B cell (primary cell): ENCODE measurements at regions not wholly inside any gene's neighbourhood (a gene's known extent, or its start where the extent isn't known, plus 50 kb on each side); places are given as distances from the start of the nearest gene placed in this dataset.

ENCODE experiments used
- ATAC-seq: fragments of 200-7000 bp; cut with Tn5 transposase; one replicate; pipeline ENCODE4 v1.10.0; 2021; ENCODE audit warnings: low read depth, mild to moderate bottlenecking, moderate number of reproducible peaks, moderate library complexity
- CTCF ChIA-PET: fragments of 350-600 bp; sonication (Branson Sonifier 250); formaldehyde crosslinking; loops from one replicate; lab custom pipeline; 2021; ENCODE audit warnings: antibody characterized with exemption, inconsistent platforms; lab: Charles Lee
- POLR2A ChIA-PET: fragments of 350-600 bp; sonication (Branson Sonifier 250); formaldehyde crosslinking; loops from one replicate; lab custom pipeline; 2021; ENCODE audit warnings: antibody characterized with exemption; lab: Charles Lee
- DNase-seq: peaks from one replicate; pipeline ENCODE4 v3.0.0; 2013
- H2AFZ ChIP-seq: 2 replicates; pipeline ENCODE4 v1.6.1; 2012; ENCODE audit warnings: mild to moderate bottlenecking, low read depth, low read length; ENCODE audit not compliant: insufficient read depth, poor library complexity, severe bottlenecking
- H3K27ac ChIP-seq, 2 donors: 1 replicate in 1 of 2; 2 replicates in 1 of 2; pipeline ENCODE4 v1.5.1; 2012 to 2013; ENCODE audit warnings: low read length in 2 of 2, mild to moderate bottlenecking in 2 of 2, moderate library complexity in 1 of 2
- H3K27me3 ChIP-seq, 4 experiments: fragments of 200-600 bp in 1 of 4; sonication (generic) in 1 of 4; replicated peaks in 1 of 4; 1 replicate in 2 of 4; 2 replicates in 2 of 4; pipeline versions ENCODE4 v1.6.1 to v1.7.0; 2013 to 2016; ENCODE audit warnings: low read length in 3 of 4, mild to moderate bottlenecking in 2 of 4, mixed read lengths in 1 of 4, moderate library complexity in 1 of 4; ENCODE audit not compliant: insufficient read depth in 4 of 4, control insufficient read depth in 3 of 4; ENCODE audit errors: control extremely low read depth in 1 of 4
- H3K36me3 ChIP-seq, 2 experiments: replicated peaks in 1 of 2; 1 replicate in 1 of 2; 2 replicates in 1 of 2; pipeline versions ENCODE4 v1.6.1 to v1.7.1; 2013; ENCODE audit warnings: low read length in 1 of 2; ENCODE audit not compliant: insufficient read depth in 2 of 2, control insufficient read depth in 1 of 2; ENCODE audit errors: control extremely low read depth in 1 of 2, extremely low read depth in 1 of 2
- H3K4me1 ChIP-seq, 2 donors: fragments of 200-600 bp in 1 of 2; sonication (generic) in 1 of 2; 1 replicate in 1 of 2; 2 replicates in 1 of 2; pipeline versions ENCODE4 v1.5.1 to v1.6.1; 2013 to 2017; ENCODE audit warnings: low read length in 2 of 2; ENCODE audit not compliant: control insufficient read depth in 2 of 2, insufficient read depth in 2 of 2
- H3K4me2 ChIP-seq: replicated peaks from 2 replicates; pipeline ENCODE3; 2012; ENCODE audit warnings: mild to moderate bottlenecking, low read depth, low read length; ENCODE audit not compliant: poor library complexity, severe bottlenecking
- H3K4me3 ChIP-seq, 5 experiments: fragments of 200-600 bp in 1 of 5; sonication (generic) in 1 of 5; 1 replicate in 3 of 5; 2 replicates in 2 of 5; pipeline versions ENCODE4 v1.5.1 to v1.7.0; 2011 to 2016; ENCODE audit warnings: low read length in 4 of 5, mild to moderate bottlenecking in 4 of 5, low read depth in 2 of 5, control low read depth in 1 of 5, moderate library complexity in 1 of 5; ENCODE audit not compliant: insufficient read depth in 1 of 5; ENCODE audit errors: control extremely low read depth in 1 of 5, extremely low read depth in 1 of 5
- H3K79me2 ChIP-seq: fragments of 200-600 bp; sonication (generic); one replicate; pipeline ENCODE4 v1.6.0; 2016; ENCODE audit warnings: low read length; ENCODE audit not compliant: control insufficient read depth, insufficient read depth
- H3K9ac ChIP-seq: fragments of 200-600 bp; sonication (generic); 2 replicates; pipeline ENCODE4 v1.6.1; 2017; ENCODE audit warnings: mild to moderate bottlenecking, low read length, moderate library complexity
- H3K9me3 ChIP-seq, 3 donors: one replicate each; pipeline versions ENCODE4 v1.6.1 to v1.7.1; 2013; ENCODE audit warnings: low read length in 2 of 3; ENCODE audit not compliant: control insufficient read depth in 2 of 3, insufficient read depth in 1 of 3; ENCODE audit errors: control extremely low read depth in 1 of 3
- H4K20me1 ChIP-seq: 2 replicates; pipeline ENCODE4 v1.6.0; 2012; ENCODE audit warnings: mild to moderate bottlenecking, low read length; ENCODE audit not compliant: insufficient read depth, control insufficient read depth, poor library complexity, severe bottlenecking
- H3K27ac Mint-ChIP-seq: one replicate; pipeline ENCODE4 v1.8.0; 2021; ENCODE audit warnings: mixed read lengths
- H3K27me3 Mint-ChIP-seq: one replicate; pipeline ENCODE4 v1.8.0; 2021; ENCODE audit warnings: mixed read lengths
- H3K4me1 Mint-ChIP-seq: one replicate; pipeline ENCODE4 v1.8.0; 2021; ENCODE audit warnings: mixed read lengths
- H3K4me3 Mint-ChIP-seq: one replicate; pipeline ENCODE4 v1.8.0; 2021; ENCODE audit warnings: mixed read lengths
- H3K9me3 Mint-ChIP-seq: one replicate; pipeline ENCODE4 v1.8.0; 2022; ENCODE audit warnings: mixed read lengths; ENCODE audit not compliant: insufficient read depth
- CTCF ChIP-seq: fragments of 200-600 bp; IDR thresholded peaks from one replicate; pipeline ENCODE4 v1.8.0; 2022; ENCODE audit warnings: antibody characterized with exemption, mild to moderate bottlenecking
- EZH2 ChIP-seq: IDR thresholded peaks from 2 replicates; pipeline ENCODE4 v1.6.1; 2012; ENCODE audit warnings: borderline replicate concordance, low read depth, mild to moderate bottlenecking, moderate library complexity, low read length; ENCODE audit not compliant: insufficient read depth, poor library complexity, severe bottlenecking
- WGBS: methylation state at CpG from one replicate; pipeline ENCODE4 v1.1.5; 2013; ENCODE audit warnings: missing lambda C conversion rate; ENCODE audit not compliant: insufficient coverage; 5-methylcytosine and 5-hydroxymethylcytosine counted together
- intact Hi-C: fragments of 100-400 bp; cut with micrococcal nuclease; formaldehyde crosslinking; loops from one replicate; pipeline ENCODE4 v1.10.0; 2022

DNA sequence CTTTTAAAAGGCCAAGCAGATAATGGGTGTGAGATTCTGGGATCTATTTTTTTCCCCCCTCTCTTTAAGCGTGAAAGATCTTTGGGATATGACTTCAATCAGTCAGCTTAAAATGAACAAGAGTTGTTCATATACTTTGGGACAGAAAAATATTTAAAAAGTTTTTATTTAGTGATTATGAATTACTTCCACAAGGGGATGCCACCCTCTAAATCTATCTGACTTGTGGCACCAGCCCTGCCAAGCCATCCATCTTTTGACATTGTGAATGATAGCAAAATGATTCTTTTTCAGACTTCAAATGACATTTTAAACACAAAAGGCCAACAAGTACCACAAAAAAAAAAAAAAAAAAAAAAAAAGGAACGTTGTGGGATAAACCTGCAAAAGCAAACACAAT lies 111.0 kb upstream of the HMHB1 start:
- Mint-ChIP-seq H3K27ac (no peak overlapping the region), H3K4me3 (no peak overlapping the region), H3K9me3 (no peaks in the 10 kb centered on the region), H3K4me1 (no peaks in the 10 kb centered on the region), H3K27me3 (no peaks in the 10 kb centered on the region)
- no peak overlapping the region for H2AFZ ChIP-seq
- no peaks in the 10 kb centered on the region for H3K9me3 ChIP-seq
- H4K20me1 ChIP-seq = no peaks in the 10 kb centered on the region
- H3K36me3 ChIP-seq = no peaks in the 10 kb centered on the region
- H3K79me2 ChIP-seq = no peaks in the 10 kb centered on the region
- H3K4me1 ChIP-seq = no peaks in the 10 kb centered on the region
- H3K27me3 ChIP-seq = no peaks in the 10 kb centered on the region
- DNase-seq = no peak
- intact Hi-C loops = no loop called here
- no peak overlapping the region for H3K4me2 ChIP-seq
- POLR2A ChIA-PET = no interaction called here
- TF ChIP-seq EZH2 = no peak
- TF ChIP-seq CTCF = no peak
- H3K27ac ChIP-seq = no peak overlapping the region
- no CpG with 5 or more reads among the region's 2 CpGs for WGBS
- H3K4me3 ChIP-seq = no peak overlapping the region
- no peak for ATAC-seq
- H3K9ac ChIP-seq = no peak overlapping the region
- CTCF ChIA-PET = no interaction called here

GRCh38 chr5:143699121-143699520 lies 112.8 kb upstream of the HMHB1 start:
- Histone ChIP-seq H3K36me3 (no peaks in the 10 kb centered on the region), H3K9ac (no peak overlapping the region), H3K79me2 (no peaks in the 10 kb centered on the region), H2AFZ (no peak overlapping the region), H4K20me1 (no peaks in the 10 kb centered on the region), H3K27me3 (no peaks in the 10 kb centered on the region), H3K4me1 (no peaks in the 10 kb centered on the region), H3K9me3 (no peaks in the 10 kb centered on the region), H3K27ac (no peak overlapping the region), H3K4me2 (no peak overlapping the region), H3K4me3 (no peak overlapping the region)
- no peak for DNase-seq
- intact Hi-C loops = no loop called here
- Mint-ChIP-seq H3K4me1 (no peaks in the 10 kb centered on the region), H3K4me3 (no peak overlapping the region), H3K9me3 (no peaks in the 10 kb centered on the region), H3K27me3 (no peaks in the 10 kb centered on the region), H3K27ac (no peak overlapping the region)
- ChIA-PET POLR2A (no interaction called here), CTCF (no interaction called here)
- no peak for ATAC-seq
- WGBS = no CpG with 5 or more reads among the region's 1 CpG
- no peak for TF ChIP-seq EZH2
- no peak for TF ChIP-seq CTCF
